Epithelial cell of esophagus (primary cell): ENCODE measurements at regions not wholly inside any gene's neighbourhood (a gene's known extent, or its start where the extent isn't known, plus 50 kb on each side); places are given as distances from the start of the nearest gene placed in this dataset.

Source experiments
- DNase-seq: peaks from one replicate; pipeline ENCODE4 v3.0.0; 2010; ENCODE audit warnings: low read depth
- H3K4me3 ChIP-seq: 2 replicates; pipeline ENCODE4 v1.5.1; 2011; ENCODE audit warnings: mild to moderate bottlenecking, low read length, control low read depth
- CTCF ChIP-seq: IDR thresholded peaks from 2 replicates; pipeline ENCODE4 v1.5.1; 2011; ENCODE audit warnings: low read depth, mild to moderate bottlenecking, low read length, control low read depth, inconsistent platforms; ENCODE audit not compliant: insufficient read depth; ENCODE audit errors: missing control alignments

- no peak for TF ChIP-seq CTCF
- no peak for DNase-seq
- H3K4me3 ChIP-seq, result no peak overlapping the region
These were observed 167.3 kb upstream of the SLC13A1 start for GRCh38 chr7:123367031-123367430.

- DNase-seq, result no peak
- no peak for TF ChIP-seq CTCF
- H3K4me3 ChIP-seq, result no peak overlapping the region
These were observed 166.9 kb upstream of the SLC13A1 start for GRCh38 chr7:123366626-123367025.

GRCh38 chr7:123360631-123361030, 160.9 kb upstream of the SLC13A1 start:
- no peak overlapping the region for H3K4me3 ChIP-seq
- TF ChIP-seq CTCF, result no peak
- DNase-seq, result no peak

- TF ChIP-seq CTCF, result no peak
- DNase-seq, result peak; percentile 45
- H3K4me3 ChIP-seq, result no peak overlapping the region
These were observed 155.9 kb upstream of the SLC13A1 start for GRCh38 chr7:123355576-123356190.

GRCh38 chr7:123352973-123353372, 153.2 kb upstream of the SLC13A1 start:
- TF ChIP-seq CTCF, result no peak
- peak; percentile 67 for DNase-seq
- no peak overlapping the region for H3K4me3 ChIP-seq

GRCh38 chr7:123351516-123352505, 152.0 kb upstream of the SLC13A1 start:
- TF ChIP-seq CTCF, result no peak
- no peak for DNase-seq
- no peak overlapping the region for H3K4me3 ChIP-seq

- no peak for DNase-seq
- no peak for TF ChIP-seq CTCF
- no peak overlapping the region for H3K4me3 ChIP-seq
These were observed 151.3 kb upstream of the SLC13A1 start for GRCh38 chr7:123351027-123351426.
